HG03378 (cell line): ENCODE measurements at regions not wholly inside any gene's neighbourhood (a gene's known extent, or its start where the extent isn't known, plus 50 kb on each side); places are given as distances from the start of the nearest gene placed in this dataset.
A peak's percentile ranks its signal among the peaks of the same experiment; 100 is the strongest.
"Not testable (repeated sequence)": the region's sequence is repeated elsewhere in the genome, so short reads cannot be mapped to it uniquely, and the experiment has no call there.

Source experiments
- ATAC-seq: cut with Tn5 transposase; IDR thresholded peaks from one replicate; pipeline ENCODE4 v1.9.1; 2021; ENCODE audit warnings: mild to moderate bottlenecking, moderate library complexity; ENCODE audit not compliant: unreplicated experiment

GRCh38 chr5:19246191-19246590, 741.8 kb downstream of the CDH18 start:
- ATAC-seq, result not testable (repeated sequence)

DNA sequence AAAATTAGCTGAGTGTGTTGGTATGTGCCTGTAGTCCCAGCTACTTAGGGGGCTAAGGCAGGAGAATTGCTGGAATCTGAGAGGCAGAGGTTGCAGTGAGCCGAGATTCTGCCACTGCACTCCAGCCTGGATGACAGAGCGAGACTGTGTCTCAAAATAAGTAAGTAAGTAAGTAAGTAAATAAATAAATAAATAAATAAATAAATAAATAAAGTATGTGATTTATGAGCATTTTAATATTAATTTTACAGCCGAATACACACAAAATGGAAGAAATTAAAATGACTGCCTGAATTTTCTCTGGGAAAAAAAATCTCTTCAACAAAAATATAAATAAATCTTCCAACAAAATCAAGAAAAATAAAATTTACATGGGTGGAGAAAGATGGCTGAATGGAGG, 740.7 kb downstream of the CDH18 start:
- ATAC-seq, result no peak

DNA sequence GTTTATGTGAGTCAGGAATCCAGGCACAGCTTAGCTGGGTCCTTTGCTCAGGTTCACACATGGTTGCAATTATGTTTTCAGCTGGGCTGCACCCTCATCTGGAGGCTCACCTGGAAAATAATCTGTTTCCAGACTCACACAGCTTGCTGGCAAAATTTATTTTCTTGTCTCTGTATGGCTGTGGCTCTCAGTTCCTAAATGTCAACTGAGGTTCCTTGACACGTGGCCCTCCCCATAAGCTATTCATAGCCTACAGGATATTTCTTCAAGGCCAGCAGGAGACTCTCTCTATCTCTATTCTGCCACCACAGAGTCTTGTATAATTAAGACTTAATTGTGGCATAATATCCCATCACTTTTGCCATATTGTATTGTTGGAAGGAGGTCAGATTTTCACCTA, 732.0 kb downstream of the CDH18 start:
- ATAC-seq, result no peak

DNA sequence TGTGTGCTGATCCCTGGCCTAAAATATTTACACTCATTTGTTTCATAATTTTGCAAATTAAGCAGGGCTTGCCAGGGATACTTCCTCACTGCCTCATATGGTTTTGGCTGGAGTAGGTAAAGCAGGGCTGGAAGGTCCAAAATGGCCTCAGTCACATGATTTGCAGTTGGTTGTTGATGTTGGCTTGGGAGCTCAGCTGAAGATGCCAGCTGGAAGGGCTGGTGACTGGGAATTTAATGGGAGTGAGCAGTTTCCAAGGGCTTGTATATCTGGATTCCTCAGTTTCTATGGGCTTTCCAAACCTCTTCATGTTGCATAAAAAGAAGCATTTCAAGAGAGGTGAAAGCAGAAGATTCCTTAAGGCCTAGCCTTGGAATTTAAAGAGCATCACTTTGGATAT, 729.3 kb downstream of the CDH18 start:
- no peak for ATAC-seq

DNA sequence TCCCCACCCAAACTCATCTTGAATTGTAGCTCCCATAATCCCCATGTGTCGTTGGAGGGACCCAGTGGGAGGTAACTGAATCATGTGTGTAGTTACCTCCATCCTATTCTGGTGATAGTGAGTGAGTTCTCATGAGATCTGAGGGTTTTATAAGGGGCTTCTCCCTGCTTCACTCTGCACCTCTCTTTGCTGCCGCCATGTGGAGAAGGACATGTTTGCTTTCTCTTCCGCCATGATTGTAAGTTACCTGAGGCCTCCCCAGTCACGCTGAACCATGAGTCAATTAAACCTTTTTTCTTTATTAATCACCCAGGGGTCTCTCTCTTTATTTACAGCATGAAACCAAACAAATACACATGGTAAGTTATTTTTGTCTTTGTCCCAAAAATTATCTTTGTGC, 726.1 kb downstream of the CDH18 start:
- no peak for ATAC-seq

DNA sequence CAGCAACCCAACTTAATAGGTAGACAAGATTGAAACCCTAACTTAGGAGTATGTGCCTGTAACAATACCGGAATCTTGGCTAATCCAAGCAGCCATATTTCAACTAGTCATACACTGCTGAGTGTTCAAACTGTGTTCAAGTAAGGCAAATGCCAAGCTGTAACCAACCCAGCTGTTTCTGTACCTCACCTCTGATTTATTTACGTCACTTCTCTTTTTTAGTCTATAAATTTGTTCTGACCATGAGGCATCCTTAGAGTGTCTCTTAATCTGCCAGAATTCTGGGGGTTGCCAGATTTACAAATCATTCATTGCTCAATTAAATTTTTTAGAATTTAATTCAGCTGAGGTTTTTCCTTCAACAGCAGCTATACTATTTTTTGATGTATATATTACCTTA, 723.2 kb downstream of the CDH18 start:
- ATAC-seq, result no peak

- no peak for ATAC-seq
These were observed 721.2 kb downstream of the CDH18 start for GRCh38 chr5:19266791-19267190.

GRCh38 chr5:19270153-19270552, 717.8 kb downstream of the CDH18 start:
- no peak for ATAC-seq

GRCh38 chr5:19274578-19274977, 713.4 kb downstream of the CDH18 start:
- ATAC-seq, result no peak

- ATAC-seq, result no peak
These were observed 702.7 kb downstream of the CDH18 start for GRCh38 chr5:19285286-19285685.

DNA sequence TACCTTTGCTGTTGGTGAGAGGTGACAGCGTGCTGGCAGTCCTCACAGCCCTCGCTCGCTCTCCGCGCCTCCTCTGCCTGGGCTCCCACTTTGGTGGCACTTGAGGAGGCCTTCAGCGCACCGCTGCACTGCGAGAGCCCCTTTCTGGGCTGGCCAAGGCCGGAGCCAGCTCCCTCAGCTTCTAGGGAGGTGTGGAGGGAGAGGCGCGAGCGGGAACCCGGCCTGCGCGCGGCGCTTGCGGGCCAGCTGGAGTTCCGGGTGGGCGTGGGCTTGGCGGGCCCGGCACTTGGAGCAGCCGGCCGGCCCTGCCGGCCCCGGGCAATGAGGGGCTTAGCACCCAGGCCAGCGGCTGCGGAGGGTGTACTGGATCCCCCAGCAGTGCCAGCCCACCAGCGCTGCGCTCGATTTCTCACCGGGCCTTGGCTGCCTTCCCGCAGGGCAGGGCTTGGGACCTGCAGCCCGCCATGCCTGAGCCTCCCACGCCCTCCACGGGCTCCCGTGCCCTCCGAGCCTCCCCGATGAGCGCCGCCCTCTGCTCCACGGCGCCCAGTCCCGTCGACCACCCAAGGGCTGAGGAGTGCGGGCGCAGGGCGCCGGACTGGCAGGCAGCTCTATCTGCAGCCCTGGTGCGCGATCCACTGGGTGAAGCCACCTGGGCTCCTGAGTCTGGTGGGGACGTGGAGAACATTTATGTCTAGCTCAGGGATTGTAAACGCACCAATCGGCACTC, 700.3 kb downstream of the CDH18 start:
- not testable (repeated sequence) for ATAC-seq

GRCh38 chr5:19288311-19288710, 699.7 kb downstream of the CDH18 start:
- ATAC-seq, result not testable (repeated sequence)

- ATAC-seq, result no peak
These were observed 690.1 kb downstream of the CDH18 start for GRCh38 chr5:19297934-19298333.

GRCh38 chr5:19301271-19301670, 686.7 kb downstream of the CDH18 start:
- ATAC-seq, result no peak

- ATAC-seq, result no peak
These were observed 673.2 kb downstream of the CDH18 start for GRCh38 chr5:19314840-19315239.

DNA sequence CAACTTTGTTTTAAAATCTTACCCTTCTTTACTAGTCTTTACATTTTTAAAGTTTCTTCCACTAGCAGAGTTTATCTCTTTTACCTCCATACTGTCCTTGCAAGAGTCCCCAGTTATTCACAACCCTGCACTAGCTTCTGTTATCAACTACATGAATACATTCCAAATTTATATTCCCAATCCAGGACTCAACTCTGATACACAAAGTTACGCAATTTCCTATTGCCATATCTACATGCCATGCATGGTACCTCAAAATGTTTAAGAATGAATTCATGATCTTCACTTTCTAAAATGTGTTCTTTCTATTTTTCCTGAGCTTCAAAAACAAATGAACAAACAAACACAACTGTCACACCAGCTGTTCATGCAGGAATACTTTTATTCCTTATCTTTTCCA, 668.7 kb downstream of the CDH18 start:
- no peak for ATAC-seq

DNA sequence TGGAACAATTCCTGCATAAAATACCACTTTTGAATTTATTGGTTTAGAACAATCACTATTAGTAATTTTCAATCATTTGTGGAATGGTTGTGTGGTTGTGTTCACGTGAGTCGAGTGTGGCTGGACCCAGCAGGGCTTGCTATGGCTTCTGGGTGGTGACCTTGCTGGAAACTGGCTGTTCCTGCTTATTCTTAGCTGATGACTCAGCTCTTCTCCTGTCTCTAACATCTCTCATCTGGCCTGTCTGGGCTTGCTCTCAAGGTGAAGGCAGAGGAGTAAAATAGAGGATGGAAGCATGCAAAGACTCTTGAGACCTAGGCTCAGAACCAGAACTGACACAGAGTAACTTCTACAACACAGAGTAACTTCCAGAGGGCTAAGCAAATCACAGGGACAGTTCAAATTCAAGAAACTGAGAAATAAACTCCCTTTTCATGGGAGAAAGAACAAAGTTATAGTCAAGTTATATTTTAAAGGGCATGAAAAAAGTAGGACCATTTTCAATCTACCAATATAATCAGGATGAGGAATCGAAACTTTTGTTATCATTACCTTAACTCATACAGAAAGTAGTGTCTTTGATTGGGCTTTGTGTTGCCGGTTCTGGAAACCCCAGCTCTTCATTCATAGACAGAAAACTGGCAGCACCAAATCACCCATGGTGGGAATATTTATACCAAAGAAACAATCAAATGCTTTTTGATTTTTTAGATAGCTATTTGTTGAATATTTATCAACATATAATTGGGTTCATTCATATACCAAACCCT, 665.1 kb downstream of the CDH18 start:
- ATAC-seq, result peak; percentile 64

DNA sequence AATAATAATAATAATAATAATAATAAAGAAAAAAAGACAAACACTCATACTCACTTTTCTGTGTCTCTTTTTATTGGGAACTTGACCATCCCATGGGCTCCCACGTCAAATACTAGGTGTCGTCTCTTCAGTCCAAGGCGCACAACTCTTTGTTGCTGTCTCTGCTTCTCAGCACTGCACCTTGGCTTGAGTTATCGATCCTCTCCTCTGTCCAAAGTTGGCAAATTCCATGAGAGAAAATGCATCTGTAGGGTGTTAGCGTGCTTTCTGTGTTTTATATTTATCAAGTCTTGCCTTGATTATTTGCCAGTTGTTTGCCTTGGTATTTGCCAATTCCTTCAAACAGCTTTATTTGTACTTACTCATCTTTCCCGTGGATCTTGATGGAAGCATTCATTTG, 653.7 kb downstream of the CDH18 start:
- ATAC-seq, result no peak

- no peak for ATAC-seq
These were observed 645.1 kb downstream of the CDH18 start for GRCh38 chr5:19342942-19343341.

DNA sequence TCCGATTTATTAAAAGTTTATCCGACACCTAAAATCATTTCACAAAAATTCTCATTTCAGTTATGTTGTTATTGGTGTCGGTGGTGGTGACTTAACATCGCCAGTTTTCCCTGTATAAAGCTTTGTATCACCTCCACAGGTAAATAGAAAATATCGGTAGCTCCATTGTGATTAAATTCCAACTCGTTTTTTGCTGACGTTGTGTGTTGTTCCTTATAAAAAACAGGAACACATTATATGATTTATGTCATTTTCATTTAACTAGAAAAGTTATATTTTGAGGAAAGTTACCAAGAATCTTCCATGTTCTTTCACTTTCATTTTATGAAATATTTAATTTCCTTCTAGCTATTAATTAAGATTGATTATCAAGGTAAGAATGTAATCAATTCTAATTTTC, 635.9 kb downstream of the CDH18 start:
- ATAC-seq, result no peak

DNA sequence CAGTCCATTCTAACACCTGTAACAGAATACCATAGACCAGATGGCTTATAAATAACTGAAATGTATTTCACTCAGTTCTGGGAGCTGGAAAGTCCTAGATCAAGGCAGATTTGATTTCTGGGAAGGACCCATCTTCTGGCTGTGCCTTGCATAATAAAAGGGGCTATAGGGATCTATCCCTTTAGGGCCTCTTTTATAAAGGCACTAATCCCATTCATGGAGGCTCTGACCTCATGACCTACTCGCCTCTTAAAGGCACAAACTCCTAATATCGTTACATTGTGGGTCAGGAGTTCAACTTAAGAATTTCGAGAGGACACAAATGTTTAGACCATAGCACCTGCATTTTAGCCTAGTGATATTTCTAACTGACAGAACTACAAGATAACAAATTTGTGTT, 619.0 kb downstream of the CDH18 start:
- ATAC-seq, result no peak

GRCh38 chr5:19369561-19369960, 618.4 kb downstream of the CDH18 start:
- no peak for ATAC-seq
